D721Med (cell line): ENCODE measurements at regions not wholly inside any gene's neighbourhood (a gene's known extent, or its start where the extent isn't known, plus 50 kb on each side); places are given as distances from the start of the nearest gene placed in this dataset.

Experiments
- DNase-seq: peaks from one replicate; pipeline ENCODE4 v3.0.0; 2011; ENCODE audit warnings: low spot score; ENCODE audit not compliant: insufficient read length
- FAIRE-seq: peaks from 2 replicates; lab custom pipeline; 2011; peaks lifted over from hg19 to GRCh38; lab: Jason Lieb, UNC
- TF ChIP-seq, protein P1 (sequence below): IDR thresholded peaks from 2 replicates; pipeline ENCODE4 v1.5.1; 2012; ENCODE audit warnings: mild to moderate bottlenecking, control low read depth; ENCODE audit not compliant: insufficient read depth; ENCODE audit errors: missing control alignments

DNA sequence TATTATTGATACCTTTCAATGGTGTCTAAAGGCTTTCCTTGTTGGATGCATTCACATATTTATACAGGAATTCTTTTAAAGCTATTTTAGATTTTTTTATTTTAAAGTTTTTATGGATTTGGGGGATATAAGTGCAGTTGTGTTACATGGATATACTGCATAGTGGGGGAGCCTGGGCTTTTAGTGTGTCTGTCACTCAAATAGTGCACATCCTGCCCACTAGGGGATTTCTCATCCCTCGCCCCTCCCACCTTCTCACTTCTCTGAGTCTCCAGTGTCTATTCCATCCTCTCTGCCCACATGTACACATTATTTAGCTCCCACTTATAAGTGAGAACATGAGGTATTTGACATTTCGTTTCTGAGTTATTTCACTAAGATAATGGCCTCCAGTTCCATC, 154.0 kb upstream of the MKI67 start:
- TF ChIP-seq, protein P1, sequence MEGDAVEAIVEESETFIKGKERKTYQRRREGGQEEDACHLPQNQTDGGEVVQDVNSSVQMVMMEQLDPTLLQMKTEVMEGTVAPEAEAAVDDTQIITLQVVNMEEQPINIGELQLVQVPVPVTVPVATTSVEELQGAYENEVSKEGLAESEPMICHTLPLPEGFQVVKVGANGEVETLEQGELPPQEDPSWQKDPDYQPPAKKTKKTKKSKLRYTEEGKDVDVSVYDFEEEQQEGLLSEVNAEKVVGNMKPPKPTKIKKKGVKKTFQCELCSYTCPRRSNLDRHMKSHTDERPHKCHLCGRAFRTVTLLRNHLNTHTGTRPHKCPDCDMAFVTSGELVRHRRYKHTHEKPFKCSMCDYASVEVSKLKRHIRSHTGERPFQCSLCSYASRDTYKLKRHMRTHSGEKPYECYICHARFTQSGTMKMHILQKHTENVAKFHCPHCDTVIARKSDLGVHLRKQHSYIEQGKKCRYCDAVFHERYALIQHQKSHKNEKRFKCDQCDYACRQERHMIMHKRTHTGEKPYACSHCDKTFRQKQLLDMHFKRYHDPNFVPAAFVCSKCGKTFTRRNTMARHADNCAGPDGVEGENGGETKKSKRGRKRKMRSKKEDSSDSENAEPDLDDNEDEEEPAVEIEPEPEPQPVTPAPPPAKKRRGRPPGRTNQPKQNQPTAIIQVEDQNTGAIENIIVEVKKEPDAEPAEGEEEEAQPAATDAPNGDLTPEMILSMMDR = no peak
- no peak for DNase-seq
- no peak for FAIRE-seq

DNA sequence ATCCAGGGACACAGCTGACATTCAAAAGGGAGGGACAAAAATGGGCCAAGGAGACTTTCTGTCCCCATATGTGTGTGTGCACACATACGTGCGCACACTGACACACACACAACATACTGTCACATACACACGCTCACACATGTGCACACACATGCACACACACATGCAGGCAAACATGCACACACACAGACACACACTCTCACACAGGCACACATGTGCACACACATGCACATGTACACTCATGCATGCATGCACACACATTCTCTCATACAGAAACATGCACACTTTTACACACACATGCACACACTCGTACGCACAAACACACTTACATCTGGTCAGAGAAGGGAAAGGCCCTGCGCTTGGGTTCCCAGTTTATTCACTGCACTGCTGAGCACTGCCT, 155.1 kb upstream of the MKI67 start:
- FAIRE-seq (no peak), DNase-seq (no peak)
- TF ChIP-seq, protein P1 = no peak

DNA sequence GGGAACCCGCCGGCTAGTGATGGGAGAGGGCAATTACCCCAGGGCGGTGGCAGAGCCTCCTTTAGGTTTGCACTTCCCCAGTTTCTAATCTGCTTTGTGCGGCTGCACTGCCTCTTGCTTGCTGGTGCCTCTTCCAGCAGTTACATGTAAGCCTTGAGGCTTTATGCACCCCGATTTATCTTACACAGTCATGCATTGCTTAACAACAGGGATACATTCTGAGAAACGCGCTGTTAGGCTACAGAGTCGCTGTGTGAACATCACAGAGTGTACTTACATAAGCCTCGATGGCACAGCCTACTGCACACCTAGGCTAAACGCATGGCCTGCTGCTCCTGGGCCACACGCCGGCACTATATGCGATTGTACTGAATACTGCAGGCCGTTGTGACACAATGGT, 155.6 kb upstream of the MKI67 start:
- FAIRE-seq = no peak
- no peak for DNase-seq
- TF ChIP-seq, protein P1 = no peak

DNA sequence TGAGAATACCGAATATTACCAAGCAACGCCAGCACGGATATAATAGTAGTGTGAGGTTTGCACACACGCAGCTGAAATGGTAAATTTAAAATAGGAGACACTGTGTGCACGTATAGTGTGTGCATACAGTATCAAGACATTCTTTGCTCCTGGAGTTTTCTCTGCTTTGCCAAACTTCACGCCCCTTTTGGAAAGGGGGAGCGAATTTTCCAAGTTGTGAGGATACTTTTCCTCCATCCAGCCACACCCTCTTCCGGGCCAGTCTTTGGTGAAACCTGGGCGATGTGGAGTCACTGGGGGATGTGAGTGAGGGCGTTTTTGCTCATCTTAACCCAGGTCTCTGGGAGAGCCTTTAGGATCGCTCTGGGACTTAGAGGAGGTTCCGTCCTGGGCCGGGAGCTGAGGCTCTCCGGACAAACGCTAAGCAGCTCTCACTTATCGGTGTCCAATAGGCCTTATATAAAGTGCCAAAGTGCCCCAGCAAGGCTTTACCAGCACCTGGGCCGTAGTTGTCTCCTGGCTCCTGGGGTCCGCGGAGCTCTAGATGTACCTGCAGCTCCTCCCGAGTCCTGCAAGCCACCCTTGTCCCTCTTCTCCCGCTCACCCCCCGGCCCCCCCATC, 160.0 kb upstream of the MKI67 start:
- TF ChIP-seq, protein P1 = no peak
- DNase-seq (no peak), FAIRE-seq (no peak)

DNA sequence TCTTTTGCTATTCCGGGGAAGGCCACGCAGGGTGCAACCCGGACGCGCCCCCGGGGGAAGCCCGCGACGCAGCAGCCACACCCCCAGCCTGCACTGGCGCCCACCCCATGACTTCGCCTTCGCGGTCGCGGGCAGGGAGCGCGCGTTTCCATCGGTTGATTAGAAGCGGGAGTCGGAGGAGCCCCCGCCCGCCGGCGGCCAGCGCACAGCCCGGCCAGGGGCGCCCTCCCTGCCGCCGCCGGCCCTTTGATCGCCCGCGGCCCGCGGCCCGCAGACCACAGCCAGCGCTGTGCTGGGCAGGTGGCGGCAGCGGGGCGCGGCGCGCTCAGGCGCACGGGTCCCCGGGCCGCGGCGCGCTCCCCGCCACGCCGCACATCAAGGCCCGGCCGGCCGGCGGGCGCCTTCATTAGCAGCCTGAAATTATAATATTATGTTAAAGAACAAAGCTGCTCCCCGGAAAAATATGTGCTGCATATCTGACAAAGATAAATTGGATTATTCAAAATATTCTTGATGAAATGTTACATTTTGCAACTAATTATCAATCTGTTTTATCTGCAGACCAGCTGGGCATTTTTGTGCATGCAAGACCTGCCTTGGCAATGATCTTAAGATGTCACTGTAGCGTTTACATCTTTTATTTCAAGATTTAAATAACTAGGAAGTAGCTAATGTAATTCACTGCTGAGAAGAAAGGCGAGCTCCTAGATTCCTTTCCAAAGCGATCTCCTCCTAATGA, 160.7 kb upstream of the MKI67 start:
- TF ChIP-seq, protein P1 = no peak
- DNase-seq (no peak), FAIRE-seq (no peak)

DNA sequence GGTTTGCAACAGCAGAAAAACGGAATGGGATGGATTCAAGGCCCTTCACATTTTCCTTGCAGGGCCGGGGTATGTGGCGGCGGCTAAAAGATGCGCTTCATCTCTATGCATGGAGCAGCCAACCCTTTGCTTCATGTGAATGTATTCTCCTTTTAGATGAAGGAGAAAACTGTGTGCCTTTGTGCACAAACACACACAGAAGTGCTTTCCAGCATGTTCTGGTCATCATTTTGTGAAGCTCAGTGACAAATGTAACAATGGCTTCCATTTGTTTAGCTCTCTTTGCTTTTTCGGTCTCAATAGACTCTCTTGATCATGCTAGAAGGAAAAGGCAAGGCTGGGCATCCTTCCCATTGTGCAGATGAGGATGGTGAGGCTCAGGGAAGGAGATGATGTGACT, 161.7 kb upstream of the MKI67 start:
- DNase-seq = no peak
- no peak for FAIRE-seq
- TF ChIP-seq, protein P1 = no peak

DNA sequence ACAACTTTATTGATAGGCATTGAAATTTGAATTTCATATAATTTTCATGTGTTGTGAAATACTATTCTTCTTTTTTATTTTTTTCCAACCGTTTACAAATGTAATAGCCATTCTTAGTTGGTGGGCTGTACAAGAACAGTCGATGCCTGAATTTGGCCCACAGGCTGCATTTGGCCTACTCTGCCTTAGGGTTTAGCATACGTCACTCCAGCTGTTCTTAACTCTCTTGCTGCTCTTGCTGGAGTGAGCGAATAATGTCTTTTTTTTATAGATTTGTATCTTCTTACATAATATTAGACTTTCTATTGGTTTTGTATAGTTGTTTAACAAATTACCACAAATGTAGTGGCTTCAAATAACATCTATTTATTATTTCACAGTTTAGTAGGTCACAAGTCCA, 163.4 kb upstream of the MKI67 start:
- no peak for FAIRE-seq
- TF ChIP-seq, protein P1 = no peak
- DNase-seq = no peak
